Natural killer cell (primary cell): ENCODE measurements at regions not wholly inside any gene's neighbourhood (a gene's known extent, or its start where the extent isn't known, plus 50 kb on each side); places are given as distances from the start of the nearest gene placed in this dataset.

ENCODE experiments used
- ATAC-seq, 3 donors: fragments of 150-1000 bp in 2 of 3; fragments of 200-7000 bp in 1 of 3; cut with Tn5 transposase; 1 replicate in 1 of 3; 2 replicates in 2 of 3; pipeline ENCODE4 v1.10.0; 2021; ENCODE audit warnings: mild to moderate bottlenecking in 2 of 3, moderate library complexity in 2 of 3
- DNase-seq, 2 donors: peaks; one replicate each; pipeline versions ENCODE4 v3.0.0 to v3.0.0-alpha.2; 2013 to 2021; ENCODE audit warnings: mixed read lengths in 1 of 2
- H3K27ac ChIP-seq: one replicate; pipeline ENCODE4 v1.5.1; 2013; ENCODE audit warnings: mild to moderate bottlenecking, low read length
- H3K27me3 ChIP-seq: one replicate; pipeline ENCODE4 v1.6.1; 2013; ENCODE audit warnings: low read length; ENCODE audit not compliant: control insufficient read depth, insufficient read depth
- H3K36me3 ChIP-seq: one replicate; pipeline ENCODE4 v1.6.1; 2013; ENCODE audit warnings: low read length; ENCODE audit not compliant: control insufficient read depth, insufficient read depth
- H3K4me1 ChIP-seq: one replicate; pipeline ENCODE4 v1.6.1; 2013; ENCODE audit warnings: low read length; ENCODE audit not compliant: control insufficient read depth, insufficient read depth
- H3K4me3 ChIP-seq: one replicate; pipeline ENCODE4 v1.5.1; 2013; ENCODE audit warnings: low read length
- H3K9me3 ChIP-seq: one replicate; pipeline ENCODE4 v1.6.1; 2013; ENCODE audit warnings: low read length; ENCODE audit not compliant: control insufficient read depth, insufficient read depth
- H3K27ac Mint-ChIP-seq, 2 donors: one replicate each; pipeline ENCODE4 v1.8.0; 2022; ENCODE audit warnings: mild to moderate bottlenecking in 2 of 2, mixed read lengths in 2 of 2, moderate library complexity in 1 of 2
- H3K27me3 Mint-ChIP-seq, 2 donors: one replicate each; pipeline ENCODE4 v1.8.0; 2022; ENCODE audit warnings: low read depth in 2 of 2, mixed read lengths in 2 of 2
- H3K36me3 Mint-ChIP-seq: one replicate; pipeline ENCODE4 v1.8.0; 2022; ENCODE audit warnings: mixed read lengths
- H3K4me1 Mint-ChIP-seq, 2 donors: one replicate each; pipeline ENCODE4 v1.8.0; 2022; ENCODE audit warnings: mixed read lengths in 2 of 2
- H3K4me3 Mint-ChIP-seq: one replicate; pipeline ENCODE4 v1.8.0; 2022; ENCODE audit warnings: mild to moderate bottlenecking, moderate library complexity, mixed read lengths
- H3K9me3 Mint-ChIP-seq, 2 donors: one replicate each; pipeline ENCODE4 v1.8.0; 2022; ENCODE audit warnings: mixed read lengths in 2 of 2
- CTCF ChIP-seq: fragments of 200-600 bp; IDR thresholded peaks from one replicate; pipeline ENCODE4 v1.8.0; 2022; ENCODE audit warnings: antibody characterized with exemption
- WGBS: methylation state at CpG from one replicate; pipeline ENCODE4 v1.1.7; 2013; ENCODE audit warnings: missing lambda C conversion rate; ENCODE audit not compliant: insufficient coverage; 5-methylcytosine and 5-hydroxymethylcytosine counted together
- intact Hi-C: fragments of 100-400 bp; cut with micrococcal nuclease; formaldehyde crosslinking; loops from one replicate; pipeline ENCODE4 v1.14.2; 2022

DNA sequence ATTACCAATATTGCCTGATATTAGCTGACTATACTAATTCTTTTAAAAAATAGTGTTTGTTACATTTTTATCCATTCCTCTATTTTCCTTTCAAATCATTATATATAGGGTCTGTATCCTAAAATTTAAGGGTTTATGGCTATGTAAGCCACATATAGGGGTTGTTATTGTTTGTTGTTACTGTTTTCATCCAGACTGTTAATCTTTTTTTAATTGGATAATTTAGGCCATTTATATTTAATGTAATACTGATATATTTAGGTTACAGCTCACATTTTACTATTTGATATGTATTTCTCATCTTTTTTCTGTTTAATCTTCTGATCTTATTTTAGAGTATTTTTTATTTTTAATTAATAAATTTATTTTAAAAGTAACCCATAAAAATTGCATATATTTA, 487.1 kb upstream of the SGCG start:
- Histone ChIP-seq H3K27me3 (no peaks in the 10 kb centered on the region), H3K36me3 (no peaks in the 10 kb centered on the region), H3K4me3 (no peak overlapping the region), H3K4me1 (no peaks in the 10 kb centered on the region), H3K9me3 (no peaks in the 10 kb centered on the region), H3K27ac (no peak overlapping the region)
- H3K27me3 Mint-ChIP-seq = no peaks in the 10 kb centered on the region
- H3K4me3 Mint-ChIP-seq = no peak overlapping the region
- H3K27ac Mint-ChIP-seq = no peak overlapping the region
- no peaks in the 10 kb centered on the region for H3K4me1 Mint-ChIP-seq
- no peak for TF ChIP-seq CTCF
- peaks cover 7% of the 10 kb centered on the region for H3K36me3 Mint-ChIP-seq
- intact Hi-C loops = no loop called here
- peaks cover 11 to 13% of the 10 kb centered on the region in 2 donors for H3K9me3 Mint-ChIP-seq
- ATAC-seq (no peak), DNase-seq (no peak)

GRCh38 chr13:22696433-22696832, 484.3 kb upstream of the SGCG start:
- no peaks in the 10 kb centered on the region for H3K27me3 ChIP-seq
- H3K4me3 ChIP-seq = no peak overlapping the region
- H3K4me1 ChIP-seq = no peaks in the 10 kb centered on the region
- Mint-ChIP-seq H3K4me1 (no peaks in the 10 kb centered on the region), H3K27ac (no peak overlapping the region), H3K4me3 (no peak overlapping the region), H3K27me3 (no peaks in the 10 kb centered on the region), H3K9me3 (peaks cover 13 to 17% of the 10 kb centered on the region in 2 donors), H3K36me3 (peaks cover 7% of the 10 kb centered on the region)
- DNase-seq = no peak
- no peaks in the 10 kb centered on the region for H3K9me3 ChIP-seq
- ATAC-seq = no peak
- no peaks in the 10 kb centered on the region for H3K36me3 ChIP-seq
- intact Hi-C loops = no loop called here
- WGBS = 87% methylated on average over 41 of the region's 41 CpGs
- no peak for TF ChIP-seq CTCF
- H3K27ac ChIP-seq = no peak overlapping the region

GRCh38 chr13:22698467-22698866, 482.3 kb upstream of the SGCG start:
- ATAC-seq (no peak), DNase-seq (no peak)
- 88% methylated on average over 2 of the region's 2 CpGs for WGBS
- Histone ChIP-seq H3K4me1 (no peaks in the 10 kb centered on the region), H3K27ac (no peak overlapping the region), H3K9me3 (no peaks in the 10 kb centered on the region), H3K4me3 (no peak overlapping the region), H3K27me3 (no peaks in the 10 kb centered on the region), H3K36me3 (no peaks in the 10 kb centered on the region)
- Mint-ChIP-seq H3K9me3 (peaks cover 13 to 15% of the 10 kb centered on the region in 2 donors), H3K4me1 (no peaks in the 10 kb centered on the region), H3K36me3 (peaks cover 7% of the 10 kb centered on the region), H3K4me3 (no peak overlapping the region), H3K27me3 (no peaks in the 10 kb centered on the region), H3K27ac (no peak overlapping the region)
- no peak for TF ChIP-seq CTCF
- intact Hi-C loops = no loop called here

GRCh38 chr13:22700246-22700887, 480.4 kb upstream of the SGCG start:
- ATAC-seq (no peak), DNase-seq (no peak)
- Histone ChIP-seq H3K36me3 (no peaks in the 10 kb centered on the region), H3K27ac (no peak overlapping the region), H3K9me3 (no peaks in the 10 kb centered on the region), H3K27me3 (no peaks in the 10 kb centered on the region), H3K4me1 (no peaks in the 10 kb centered on the region), H3K4me3 (no peak overlapping the region)
- WGBS = 96% methylated on average over 5 of the region's 6 CpGs
- Mint-ChIP-seq H3K27me3 (no peaks in the 10 kb centered on the region), H3K9me3 (peaks cover 5 to 11% of the 10 kb centered on the region in 2 donors), H3K27ac (no peak overlapping the region), H3K4me3 (no peak overlapping the region), H3K4me1 (no peaks in the 10 kb centered on the region), H3K36me3 (no peaks in the 10 kb centered on the region)
- intact Hi-C loops = no loop called here
- no peak for TF ChIP-seq CTCF
